HG03442 (cell line): ENCODE measurements at regions not wholly inside any gene's neighbourhood (a gene's known extent, or its start where the extent isn't known, plus 50 kb on each side); places are given as distances from the start of the nearest gene placed in this dataset.
"Not testable (repeated sequence)": the region's sequence is repeated elsewhere in the genome, so short reads cannot be mapped to it uniquely, and the experiment has no call there.

ENCODE experiments used
- ATAC-seq: cut with Tn5 transposase; IDR thresholded peaks from one replicate; pipeline ENCODE4 v1.9.1; 2021; ENCODE audit warnings: mild to moderate bottlenecking, moderate library complexity; ENCODE audit not compliant: unreplicated experiment

DNA sequence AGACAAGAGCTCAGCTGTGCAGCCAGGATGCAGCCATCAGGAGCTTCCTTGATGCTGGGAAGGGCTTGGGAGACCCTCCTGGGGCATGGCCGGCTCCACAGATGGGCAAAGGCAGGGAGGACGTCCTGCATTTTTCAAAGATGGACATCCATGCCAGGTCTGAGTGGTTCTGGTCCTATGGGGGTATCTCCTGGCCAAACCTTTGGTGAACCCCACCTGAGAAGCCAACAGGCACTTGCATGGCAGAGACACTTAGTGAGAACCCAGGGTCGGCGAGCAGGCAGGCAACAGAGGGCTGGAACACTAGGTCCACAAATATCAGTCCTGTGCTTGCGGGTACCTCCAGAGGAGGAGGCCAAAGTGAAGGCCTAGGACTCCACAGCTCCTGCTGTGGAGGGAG lies 70.0 kb downstream of the KCTD15 start:
- ATAC-seq = no peak

DNA sequence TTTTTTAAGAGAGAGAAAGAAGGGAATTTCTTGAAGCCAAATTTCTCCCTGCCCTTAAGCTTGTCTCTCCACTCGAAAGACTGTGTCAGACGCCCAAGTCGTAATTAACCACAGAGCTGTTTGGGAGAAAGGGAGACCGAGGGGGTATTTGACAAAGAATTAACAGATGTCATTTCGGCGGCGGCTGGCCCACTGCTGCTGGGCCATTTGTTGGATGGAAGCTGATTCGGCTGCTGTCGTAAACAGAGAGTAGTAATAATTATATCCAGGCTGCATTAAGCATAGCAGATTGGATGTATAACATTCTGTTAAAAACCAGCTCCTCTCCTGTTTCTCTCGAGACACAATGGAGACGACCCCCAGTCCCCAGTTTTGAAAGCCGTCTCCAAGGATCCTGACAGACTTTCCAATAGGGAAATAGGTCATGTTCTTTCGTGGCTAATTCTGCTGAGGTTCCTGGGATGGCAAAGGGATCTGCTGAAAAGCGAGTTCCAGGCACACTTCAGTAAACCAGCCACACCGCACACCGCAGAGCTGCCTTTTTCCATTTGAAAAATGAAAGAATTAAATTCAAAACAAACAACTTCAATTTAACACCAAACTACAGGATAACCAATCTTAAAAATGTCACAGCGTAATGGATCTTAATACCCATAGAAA lies 71.5 kb downstream of the KCTD15 start:
- ATAC-seq = no peak

DNA sequence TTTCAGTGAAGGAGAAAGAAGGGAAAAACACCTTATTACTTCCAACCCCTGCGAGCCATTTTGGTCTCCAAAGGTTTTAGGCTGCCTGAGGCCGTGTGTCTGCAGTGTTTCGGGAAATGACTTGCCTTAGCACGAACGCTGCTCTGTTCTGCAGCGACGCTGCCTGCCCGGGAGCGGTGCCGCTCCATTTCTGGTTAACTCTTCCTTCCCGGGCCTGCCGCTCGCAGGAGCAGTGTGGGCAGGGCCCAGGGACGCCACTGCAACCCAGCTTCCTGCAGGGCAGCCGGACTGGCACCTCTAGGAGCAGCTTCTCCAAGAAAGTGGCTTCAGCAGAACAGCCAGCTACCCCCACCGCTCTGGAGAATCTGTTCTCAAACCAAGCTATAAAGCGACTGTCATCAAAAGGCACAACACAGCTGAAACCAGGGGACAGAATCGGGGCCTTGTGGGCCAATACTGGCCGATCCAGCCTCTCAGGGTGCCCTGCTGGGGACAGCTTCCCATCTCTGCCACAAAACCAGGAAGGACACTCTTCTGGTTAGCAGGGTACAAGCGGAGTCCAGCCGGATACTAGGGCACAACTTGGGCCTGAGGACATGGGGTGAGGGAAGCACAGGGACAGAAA lies 72.2 kb downstream of the KCTD15 start:
- no peak for ATAC-seq

DNA sequence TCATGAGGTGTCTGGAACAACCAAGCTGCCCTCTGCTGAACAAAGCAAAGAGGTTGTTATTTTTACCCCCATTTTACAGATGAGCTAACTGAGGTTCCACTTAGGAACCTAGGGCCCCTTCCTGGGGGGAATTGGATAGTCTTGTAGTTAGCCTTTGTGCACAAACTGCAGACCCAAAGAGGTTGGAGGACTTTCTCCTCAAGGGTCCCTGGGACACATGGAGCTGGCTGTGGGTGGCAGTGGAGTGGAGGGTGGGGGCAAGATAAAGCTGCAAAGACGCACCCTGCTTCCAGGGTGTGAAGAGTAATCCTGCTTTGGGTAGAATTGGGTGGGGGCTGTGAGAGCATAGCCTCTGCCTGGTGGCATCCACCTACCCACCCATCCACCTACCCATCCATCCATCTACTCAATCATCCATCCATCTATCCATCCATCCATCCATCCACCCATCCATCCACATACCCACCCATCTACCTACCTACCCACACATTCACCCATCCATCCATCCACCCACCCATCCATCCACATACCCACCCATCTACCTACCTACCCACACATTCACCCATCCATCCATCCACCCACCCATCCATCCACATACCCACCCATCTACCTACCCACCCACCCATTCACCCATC lies 73.7 kb downstream of the KCTD15 start:
- ATAC-seq = not testable (repeated sequence)

- no peak for ATAC-seq
Observed at GRCh38 chr19:33871605-33872004, 74.9 kb downstream of the KCTD15 start.

- ATAC-seq = no peak
Observed at GRCh38 chr19:33872445-33873320, 76.0 kb downstream of the KCTD15 start.

GRCh38 chr19:33875071-33875470 lies 78.4 kb downstream of the KCTD15 start:
- ATAC-seq = no peak

DNA sequence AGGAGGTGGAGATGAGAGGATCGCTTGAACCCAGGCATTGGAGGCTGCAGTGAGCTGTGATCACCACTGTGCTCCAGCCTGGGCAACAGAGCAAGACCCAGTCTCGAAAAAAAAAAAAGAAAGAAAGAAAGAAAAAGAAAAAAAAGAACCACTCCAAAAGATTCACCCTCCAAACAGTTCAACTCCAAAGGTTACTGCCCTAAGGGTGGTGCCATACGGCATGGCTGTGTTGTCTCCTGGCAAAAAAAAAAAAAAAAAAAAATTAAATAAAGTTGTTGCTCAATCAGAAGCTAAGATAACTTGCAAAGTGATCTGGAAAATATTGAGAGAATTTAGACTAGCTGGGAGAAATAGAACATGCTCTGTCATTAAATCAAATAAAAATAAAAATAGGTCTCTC lies 79.5 kb downstream of the KCTD15 start:
- no peak for ATAC-seq

DNA sequence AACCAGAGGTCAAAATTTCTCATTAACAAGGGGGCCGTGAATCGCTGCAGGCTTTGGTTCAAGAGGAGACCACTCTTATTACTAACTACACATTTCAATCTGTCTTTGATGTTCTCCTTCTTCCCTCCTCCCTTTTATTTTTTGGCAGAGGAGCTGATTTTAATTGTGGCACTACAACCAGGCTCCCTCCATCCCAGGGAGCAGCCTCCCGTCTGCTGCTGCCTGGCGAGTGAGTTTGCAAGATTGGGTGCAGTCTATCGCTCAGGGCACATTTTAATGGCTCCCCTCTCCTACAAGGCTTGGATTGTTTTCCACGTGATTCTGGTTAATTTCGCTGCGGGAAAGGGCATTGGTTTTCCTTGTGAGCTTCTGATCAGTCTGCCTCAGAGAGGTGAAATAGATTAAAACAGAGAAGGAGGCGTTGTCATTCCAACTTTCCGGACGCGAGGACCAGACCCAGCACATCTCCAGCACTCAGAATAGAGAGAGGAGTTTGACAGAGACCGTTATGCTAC lies 81.4 kb downstream of the KCTD15 start:
- no peak for ATAC-seq

- ATAC-seq = no peak
Observed at GRCh38 chr19:33878910-33879810, 82.5 kb downstream of the KCTD15 start.

- ATAC-seq = no peak
Observed at GRCh38 chr19:33879818-33880575, 83.3 kb downstream of the KCTD15 start.

DNA sequence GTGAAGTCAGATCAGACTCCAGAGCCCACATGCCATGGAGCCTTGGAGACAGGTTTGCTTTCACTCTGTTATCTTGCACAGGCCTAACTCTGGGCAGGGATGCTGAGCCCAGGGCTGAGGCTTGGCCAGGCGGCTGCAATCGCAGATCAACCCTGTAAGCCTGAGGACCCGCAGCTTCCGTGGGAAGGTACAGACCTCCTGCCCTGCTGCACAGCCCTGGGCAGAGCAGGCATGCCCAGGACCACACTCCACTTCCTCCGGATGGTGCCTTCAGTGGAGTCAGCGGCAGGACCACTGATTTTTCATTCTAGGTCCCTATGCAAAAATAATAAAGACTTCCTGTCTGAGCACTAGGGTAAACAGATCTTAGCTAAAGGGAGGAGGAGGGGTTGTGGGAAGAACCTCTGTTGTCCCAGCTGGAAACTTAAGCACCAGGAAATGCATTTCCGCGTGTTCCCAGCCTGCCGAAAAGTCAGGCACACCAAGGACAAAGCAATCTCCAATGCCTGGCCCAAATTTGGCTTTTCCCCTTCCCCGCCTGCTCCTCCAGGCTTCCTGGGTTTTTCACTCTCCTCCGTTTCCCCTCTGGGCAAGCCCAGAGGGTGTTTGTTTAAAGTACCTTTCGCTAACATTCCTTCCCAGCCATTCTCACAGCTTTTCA lies 87.3 kb downstream of the KCTD15 start:
- ATAC-seq = no peak

DNA sequence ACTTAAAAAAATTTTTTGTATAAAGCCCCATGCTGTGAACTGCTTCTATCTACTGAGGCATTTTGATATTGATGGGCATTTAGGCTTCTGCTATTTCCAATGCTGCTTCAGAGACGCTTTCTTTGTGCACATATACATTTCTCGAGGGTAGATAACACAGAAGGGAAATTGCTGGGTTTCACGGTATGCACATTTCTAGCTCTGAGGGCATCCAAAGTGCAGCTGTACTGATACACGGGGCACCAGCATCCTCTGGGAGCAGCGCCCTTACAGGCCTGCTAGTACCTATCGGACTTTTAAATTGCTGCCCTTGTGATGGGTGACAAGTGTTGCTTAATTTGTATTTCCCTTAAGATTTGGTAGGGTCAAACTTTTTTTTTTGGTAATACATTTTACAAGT lies 88.6 kb downstream of the KCTD15 start:
- ATAC-seq = no peak

- ATAC-seq = no peak
Observed at GRCh38 chr19:33887891-33888290, 91.2 kb downstream of the KCTD15 start.

DNA sequence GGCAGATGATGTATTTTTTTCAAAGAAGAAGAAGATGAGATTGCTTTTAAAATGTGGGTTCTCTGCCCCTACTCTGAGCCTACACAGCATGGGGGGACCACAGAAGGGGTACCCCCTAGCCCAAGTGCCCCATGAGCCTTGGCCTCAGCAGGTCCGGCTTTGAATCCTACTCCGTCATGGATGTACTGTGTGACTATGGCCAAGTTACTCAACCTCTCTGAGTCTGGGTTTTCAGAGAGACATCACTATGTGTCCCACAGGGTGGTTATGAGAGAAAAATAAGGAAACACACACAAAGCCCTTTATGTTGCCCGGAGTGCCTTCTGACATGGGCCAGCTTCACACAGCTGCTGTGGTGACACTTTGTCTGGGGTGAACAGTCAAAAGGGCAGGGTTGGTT lies 92.0 kb downstream of the KCTD15 start:
- ATAC-seq = no peak

- no peak for ATAC-seq
Observed at GRCh38 chr19:33890569-33890968, 93.9 kb downstream of the KCTD15 start.

- no peak for ATAC-seq
Observed at GRCh38 chr19:33891773-33892172, 95.1 kb downstream of the KCTD15 start.

DNA sequence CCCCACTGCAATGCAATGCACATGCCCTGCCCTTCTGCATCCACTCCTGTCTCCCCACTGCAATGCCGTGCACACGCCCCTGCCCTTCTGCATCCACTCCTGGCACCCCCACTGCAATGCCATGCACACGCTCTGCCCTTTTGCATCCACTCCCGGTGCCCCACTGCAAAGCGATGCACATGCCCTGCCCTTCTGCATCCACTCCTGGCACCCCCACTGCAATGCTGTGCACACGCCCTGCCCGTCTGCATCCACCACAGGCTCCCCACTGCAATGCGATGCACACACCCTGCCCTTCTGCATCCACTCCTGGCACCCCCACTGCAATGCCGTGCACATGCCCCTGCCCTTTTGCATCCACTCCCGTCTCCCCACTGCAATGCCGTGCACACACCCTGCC lies 98.1 kb downstream of the KCTD15 start:
- ATAC-seq = no peak

DNA sequence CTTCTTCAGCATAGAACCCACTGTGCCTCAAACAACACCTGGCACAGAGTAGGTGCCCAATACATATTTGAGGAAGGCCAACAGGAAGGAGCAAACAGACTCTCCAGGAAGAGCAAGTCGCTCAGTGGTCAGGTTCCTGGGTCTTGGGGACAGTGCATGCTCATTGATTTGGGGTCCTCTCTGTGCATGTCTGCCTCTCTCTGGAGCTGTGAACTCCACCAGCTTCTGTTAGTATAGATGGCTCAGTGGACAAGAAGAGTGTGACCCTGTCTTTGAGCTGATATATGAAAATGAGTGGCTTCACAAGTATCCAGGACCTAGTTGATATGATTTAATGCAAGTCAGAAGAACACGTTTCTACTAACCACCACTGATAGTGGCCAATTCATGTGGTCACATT lies 98.7 kb downstream of the KCTD15 start:
- ATAC-seq = no peak
